ENCODE measurements at regions not wholly inside any gene's neighbourhood (a gene's known extent, or its start where the extent isn't known, plus 50 kb on each side); places are given as distances from the start of the nearest gene placed in this dataset.
"Not testable (repeated sequence)": the region's sequence is repeated elsewhere in the genome, so short reads cannot be mapped to it uniquely, and the experiment has no call there.

- H3K27ac ChIP-seq = no peak overlapping the region
- ChIA-PET POLR2A (no interaction called here), CTCF (no interaction called here)
- no peak overlapping the region for H3K4me2 ChIP-seq
- no peak for ATAC-seq
- DNase-seq (ENCODE audit: low read depth in 1 of 2, low spot score in 1 of 2) = no peak
- no peak for TF ChIP-seq FOSL2 (IDR thresholded peaks at IDR 0.05)
- no peak for TF ChIP-seq FOSL2 (CRISPR knock-in tag; IDR thresholded peaks at IDR 0.05)
- no peak for TF ChIP-seq CBX2 (IDR thresholded peaks at IDR 0.05; ENCODE audit: borderline replicate concordance, low read depth)
- TF ChIP-seq NR3C1 (IDR thresholded peaks at IDR 0.05) = no peak
- H3K4me1 ChIP-seq = no peaks in the 10 kb centered on the region
- no peaks in the 10 kb centered on the region for H3K9me3 ChIP-seq
- WGBS (ENCODE audit: missing lambda C conversion rate) = 66% methylated on average over 11 of the region's 22 CpGs
- H3K4me3 ChIP-seq = no peak overlapping the region
- FAIRE-seq = no peak
Measured at GRCh38 chr4:189615217-189615663, 325.4 kb upstream of the FRG1 start.

GRCh38 chr4:189617741-189618140, 322.9 kb upstream of the FRG1 start:
- H3K4me1 ChIP-seq; DNase-seq (ENCODE audit: low read depth in 1 of 2, low spot score in 1 of 2); H3K27ac ChIP-seq; ATAC-seq; H3K9me3 ChIP-seq; FAIRE-seq; H3K4me2 ChIP-seq; H3K4me3 ChIP-seq; POLR2A ChIA-PET; CTCF ChIA-PET: not testable (repeated sequence)
- 35% methylated on average over 5 of the region's 5 CpGs for WGBS (ENCODE audit: missing lambda C conversion rate)

- POLR2A ChIA-PET; H3K4me3 ChIP-seq; FAIRE-seq; H3K27ac ChIP-seq; H3K9me3 ChIP-seq; H3K4me2 ChIP-seq; DNase-seq (ENCODE audit: low read depth in 1 of 2, low spot score in 1 of 2); ATAC-seq; H3K4me1 ChIP-seq; CTCF ChIA-PET: not testable (repeated sequence)
- 7% methylated on average over 8 of the region's 8 CpGs for WGBS (ENCODE audit: missing lambda C conversion rate)
Measured at GRCh38 chr4:189619441-189620250, 321.0 kb upstream of the FRG1 start.

- H3K4me1 ChIP-seq; ATAC-seq; H3K27ac ChIP-seq; H3K9me3 ChIP-seq; H3K4me2 ChIP-seq; FAIRE-seq; POLR2A ChIA-PET; H3K4me3 ChIP-seq; DNase-seq (ENCODE audit: low read depth in 1 of 2, low spot score in 1 of 2); CTCF ChIA-PET: not testable (repeated sequence)
- WGBS (ENCODE audit: missing lambda C conversion rate) = 8% methylated on average over 3 of the region's 3 CpGs
Measured at GRCh38 chr4:189622574-189622973, 318.1 kb upstream of the FRG1 start.

- H3K9me3 ChIP-seq; DNase-seq (ENCODE audit: low read depth in 1 of 2, low spot score in 1 of 2); ATAC-seq; H3K4me2 ChIP-seq; POLR2A ChIA-PET; FAIRE-seq; H3K27ac ChIP-seq; CTCF ChIA-PET; H3K4me3 ChIP-seq; H3K4me1 ChIP-seq: not testable (repeated sequence)
- WGBS (ENCODE audit: missing lambda C conversion rate) = 3% methylated on average over 1 of the region's 1 CpG
Measured at GRCh38 chr4:189627041-189627440, 313.6 kb upstream of the FRG1 start.

GRCh38 chr4:189629733-189630132, 310.9 kb upstream of the FRG1 start:
- H3K27ac ChIP-seq; H3K9me3 ChIP-seq; DNase-seq (ENCODE audit: low read depth in 1 of 2, low spot score in 1 of 2); FAIRE-seq; CTCF ChIA-PET; ATAC-seq; POLR2A ChIA-PET; H3K4me2 ChIP-seq; H3K4me3 ChIP-seq; H3K4me1 ChIP-seq: not testable (repeated sequence)
- WGBS (ENCODE audit: missing lambda C conversion rate) = 72% methylated on average over 2 of the region's 3 CpGs

- WGBS (ENCODE audit: missing lambda C conversion rate) = 10% methylated on average over 6 of the region's 6 CpGs
- H3K9me3 ChIP-seq; H3K4me1 ChIP-seq; DNase-seq (ENCODE audit: low read depth in 1 of 2, low spot score in 1 of 2); ATAC-seq; CTCF ChIA-PET; H3K27ac ChIP-seq; POLR2A ChIA-PET; H3K4me2 ChIP-seq; FAIRE-seq; H3K4me3 ChIP-seq: not testable (repeated sequence)
Measured at GRCh38 chr4:189630913-189631567, 309.6 kb upstream of the FRG1 start.

GRCh38 chr4:189631568-189631916, 309.1 kb upstream of the FRG1 start:
- H3K9me3 ChIP-seq; H3K4me1 ChIP-seq; CTCF ChIA-PET; H3K27ac ChIP-seq; DNase-seq (ENCODE audit: low read depth in 1 of 2, low spot score in 1 of 2); FAIRE-seq; H3K4me2 ChIP-seq; H3K4me3 ChIP-seq; POLR2A ChIA-PET; ATAC-seq: not testable (repeated sequence)
- WGBS (ENCODE audit: missing lambda C conversion rate) = 73% methylated on average over 9 of the region's 9 CpGs

- H3K4me1 ChIP-seq; POLR2A ChIA-PET; DNase-seq (ENCODE audit: low read depth in 1 of 2, low spot score in 1 of 2); CTCF ChIA-PET; FAIRE-seq; H3K4me2 ChIP-seq; H3K4me3 ChIP-seq; H3K27ac ChIP-seq; H3K9me3 ChIP-seq; ATAC-seq: not testable (repeated sequence)
- WGBS (ENCODE audit: missing lambda C conversion rate) = 56% methylated on average over 2 of the region's 2 CpGs
Measured at GRCh38 chr4:189650436-189650835, 290.2 kb upstream of the FRG1 start.

- H3K4me2 ChIP-seq; CTCF ChIA-PET; H3K27ac ChIP-seq; H3K4me1 ChIP-seq; DNase-seq (ENCODE audit: low read depth in 1 of 2, low spot score in 1 of 2); ATAC-seq; H3K9me3 ChIP-seq; POLR2A ChIA-PET; H3K4me3 ChIP-seq; FAIRE-seq: not testable (repeated sequence)
- WGBS (ENCODE audit: missing lambda C conversion rate) = 60% methylated on average over 1 of the region's 3 CpGs
Measured at GRCh38 chr4:189653130-189653653, 287.5 kb upstream of the FRG1 start.

GRCh38 chr4:189653983-189654382, 286.7 kb upstream of the FRG1 start:
- DNase-seq (ENCODE audit: low read depth in 1 of 2, low spot score in 1 of 2); H3K4me2 ChIP-seq; H3K9me3 ChIP-seq; H3K27ac ChIP-seq; CTCF ChIA-PET; ATAC-seq; H3K4me1 ChIP-seq; FAIRE-seq; POLR2A ChIA-PET; H3K4me3 ChIP-seq: not testable (repeated sequence)
- 44% methylated on average over 3 of the region's 7 CpGs for WGBS (ENCODE audit: missing lambda C conversion rate)

Measured in A549 (cell line).